ENCODE measurements at regions not wholly inside any gene's neighbourhood (a gene's known extent, or its start where the extent isn't known, plus 50 kb on each side); places are given as distances from the start of the nearest gene placed in this dataset.

DNA sequence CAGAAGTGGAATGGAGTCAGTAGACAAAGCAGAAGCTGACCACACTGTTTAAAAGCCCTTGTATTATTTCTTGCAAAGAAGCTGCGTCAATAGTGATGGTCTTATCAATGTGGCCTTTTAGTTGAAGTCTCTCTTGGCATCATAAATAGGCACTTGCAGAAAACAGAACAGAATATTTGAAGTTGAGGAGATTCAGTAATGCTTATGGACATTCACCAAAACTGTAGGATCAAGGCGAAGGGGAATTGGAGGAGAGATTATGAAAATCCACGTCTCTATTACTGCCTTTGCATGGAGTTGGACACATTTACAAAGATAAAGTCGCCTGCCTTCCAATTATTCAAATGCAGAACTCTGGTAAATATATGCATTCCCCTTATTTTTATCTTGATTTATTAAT is 1482.8 kb downstream of the EFNB2 start:
- TF ChIP-seq POLR2A (IDR thresholded peaks at IDR 0.05), result no peak
- TF ChIP-seq, protein P1, sequence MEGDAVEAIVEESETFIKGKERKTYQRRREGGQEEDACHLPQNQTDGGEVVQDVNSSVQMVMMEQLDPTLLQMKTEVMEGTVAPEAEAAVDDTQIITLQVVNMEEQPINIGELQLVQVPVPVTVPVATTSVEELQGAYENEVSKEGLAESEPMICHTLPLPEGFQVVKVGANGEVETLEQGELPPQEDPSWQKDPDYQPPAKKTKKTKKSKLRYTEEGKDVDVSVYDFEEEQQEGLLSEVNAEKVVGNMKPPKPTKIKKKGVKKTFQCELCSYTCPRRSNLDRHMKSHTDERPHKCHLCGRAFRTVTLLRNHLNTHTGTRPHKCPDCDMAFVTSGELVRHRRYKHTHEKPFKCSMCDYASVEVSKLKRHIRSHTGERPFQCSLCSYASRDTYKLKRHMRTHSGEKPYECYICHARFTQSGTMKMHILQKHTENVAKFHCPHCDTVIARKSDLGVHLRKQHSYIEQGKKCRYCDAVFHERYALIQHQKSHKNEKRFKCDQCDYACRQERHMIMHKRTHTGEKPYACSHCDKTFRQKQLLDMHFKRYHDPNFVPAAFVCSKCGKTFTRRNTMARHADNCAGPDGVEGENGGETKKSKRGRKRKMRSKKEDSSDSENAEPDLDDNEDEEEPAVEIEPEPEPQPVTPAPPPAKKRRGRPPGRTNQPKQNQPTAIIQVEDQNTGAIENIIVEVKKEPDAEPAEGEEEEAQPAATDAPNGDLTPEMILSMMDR (IDR thresholded peaks at IDR 0.05), result no peak
